ENCODE measurements at regions not wholly inside any gene's neighbourhood (a gene's known extent, or its start where the extent isn't known, plus 50 kb on each side); places are given as distances from the start of the nearest gene placed in this dataset.

GRCh38 chr5:12777342-12777741 lies 873.1 kb upstream of the CTNND2 start:
- TF ChIP-seq CTCF (IDR thresholded peaks at IDR 0.05), result no peak
- no peak for TF ChIP-seq POLR2A (IDR thresholded peaks at IDR 0.05)
